ENCODE measurements at regions not wholly inside any gene's neighbourhood (a gene's known extent, or its start where the extent isn't known, plus 50 kb on each side); places are given as distances from the start of the nearest gene placed in this dataset.
A peak's percentile ranks its signal among the peaks of the same experiment; 100 is the strongest.
"Not testable (repeated sequence)": the region's sequence is repeated elsewhere in the genome, so short reads cannot be mapped to it uniquely, and the experiment has no call there.

- DNase-seq: peak in 1 of 5 donors; percentile 29
Measured at GRCh38 chr16:33009468-33009867, 184.6 kb upstream of the TP53TG3C start.

- DNase-seq: not testable (repeated sequence)
Measured at GRCh38 chr16:33027121-33027520, 166.9 kb upstream of the TP53TG3C start.

GRCh38 chr16:33027941-33028340 lies 166.1 kb upstream of the TP53TG3C start:
- DNase-seq: not testable (repeated sequence)

GRCh38 chr16:33028707-33029390 lies 165.2 kb upstream of the TP53TG3C start:
- DNase-seq: not testable (repeated sequence)

- DNase-seq: not testable (repeated sequence)
Measured at GRCh38 chr16:33048849-33049248, 145.2 kb upstream of the TP53TG3C start.

- DNase-seq: no peak
Measured at GRCh38 chr16:33059206-33059605, 134.8 kb upstream of the TP53TG3C start.

- not testable (repeated sequence) for DNase-seq
Measured at GRCh38 chr16:33059654-33060421, 134.2 kb upstream of the TP53TG3C start.

- DNase-seq: not testable (repeated sequence)
Measured at GRCh38 chr16:33062763-33063162, 131.3 kb upstream of the TP53TG3C start.

- DNase-seq: not testable (repeated sequence)
Measured at GRCh38 chr16:33063365-33064170, 130.5 kb upstream of the TP53TG3C start.

- DNase-seq: not testable (repeated sequence)
Measured at GRCh38 chr16:33064454-33065073, 129.5 kb upstream of the TP53TG3C start.

All from T-helper 1 cell (primary cell).